Trophoblast cell (in vitro differentiated cells and primary cell): ENCODE measurements at regions not wholly inside any gene's neighbourhood (a gene's known extent, or its start where the extent isn't known, plus 50 kb on each side); places are given as distances from the start of the nearest gene placed in this dataset.

Source experiments
- DNase-seq, 2 donors: peaks; one replicate each; pipeline ENCODE4 v3.0.0-alpha.2; 2016
- H2AFZ ChIP-seq: 2 replicates; pipeline ENCODE4 v1.6.1; 2013; ENCODE audit warnings: low read length, moderate library complexity, mild to moderate bottlenecking; ENCODE audit not compliant: insufficient read depth, poor library complexity
- H2AK5ac ChIP-seq: 2 replicates; pipeline ENCODE4 v1.6.1; 2013; ENCODE audit warnings: mild to moderate bottlenecking, low read length
- H2BK120ac ChIP-seq: 2 replicates; pipeline ENCODE4 v1.6.1; 2013; ENCODE audit warnings: low read length, mild to moderate bottlenecking, moderate library complexity; ENCODE audit not compliant: insufficient read depth, poor library complexity
- H2BK12ac ChIP-seq: 2 replicates; pipeline ENCODE4 v1.6.1; 2013; ENCODE audit warnings: mild to moderate bottlenecking, low read length, moderate library complexity
- H2BK5ac ChIP-seq: 2 replicates; pipeline ENCODE4 v1.6.1; 2013; ENCODE audit warnings: low read length, low read depth, moderate library complexity, mild to moderate bottlenecking; ENCODE audit not compliant: poor library complexity
- H3K14ac ChIP-seq: 2 replicates; pipeline ENCODE4 v1.6.1; 2013; ENCODE audit warnings: mild to moderate bottlenecking, low read length
- H3K18ac ChIP-seq: 2 replicates; pipeline ENCODE4 v1.6.1; 2013; ENCODE audit warnings: mild to moderate bottlenecking, low read length
- H3K23ac ChIP-seq: 2 replicates; pipeline ENCODE4 v1.6.1; 2013; ENCODE audit warnings: low read length
- H3K27ac ChIP-seq: 2 replicates; pipeline ENCODE4 v1.5.1; 2013; ENCODE audit warnings: low read depth, mild to moderate bottlenecking, inconsistent platforms, low read length, moderate library complexity
- H3K27me3 ChIP-seq: 2 replicates; pipeline ENCODE4 v1.6.1; 2013; ENCODE audit warnings: inconsistent platforms, mild to moderate bottlenecking, low read length, moderate library complexity; ENCODE audit not compliant: insufficient read depth
- H3K36me3 ChIP-seq, 2 experiments: 1 replicate in 1 of 2; 2 replicates in 1 of 2; pipeline ENCODE4 v1.6.1; 2013; ENCODE audit warnings: low read length in 2 of 2, mild to moderate bottlenecking in 2 of 2, moderate library complexity in 1 of 2; ENCODE audit not compliant: insufficient read depth in 2 of 2, control insufficient read depth in 1 of 2
- H3K4ac ChIP-seq: 2 replicates; pipeline ENCODE4 v1.6.1; 2013; ENCODE audit warnings: low read depth, mild to moderate bottlenecking, low read length, moderate library complexity
- H3K4me1 ChIP-seq, 2 experiments: 1 replicate in 1 of 2; 2 replicates in 1 of 2; pipeline ENCODE4 v1.6.1; 2013; ENCODE audit warnings: low read length in 2 of 2, mild to moderate bottlenecking in 2 of 2, moderate library complexity in 1 of 2; ENCODE audit not compliant: insufficient read depth in 2 of 2, control insufficient read depth in 1 of 2
- H3K4me2 ChIP-seq: 2 replicates; pipeline ENCODE4 v1.6.1; 2013; ENCODE audit warnings: inconsistent platforms, mild to moderate bottlenecking, low read length, moderate library complexity
- H3K4me3 ChIP-seq: 2 replicates; pipeline ENCODE4 v1.5.1; 2013; ENCODE audit warnings: mild to moderate bottlenecking, low read depth, low read length, inconsistent platforms
- H3K79me1 ChIP-seq: one replicate; pipeline ENCODE4 v1.6.1; 2013; ENCODE audit warnings: low read length
- H3K79me2 ChIP-seq: 2 replicates; pipeline ENCODE4 v1.6.1; 2013; ENCODE audit warnings: low read length, mild to moderate bottlenecking; ENCODE audit not compliant: control insufficient read depth, insufficient read depth, poor library complexity
- H3K9ac ChIP-seq: 2 replicates; pipeline ENCODE4 v1.6.1; 2013; ENCODE audit warnings: mild to moderate bottlenecking, low read length
- H3K9me3 ChIP-seq: 2 replicates; pipeline ENCODE4 v1.6.1; 2013; ENCODE audit warnings: low read depth, mild to moderate bottlenecking, control low read depth, inconsistent platforms, low read length; ENCODE audit not compliant: insufficient read depth
- H4K12ac ChIP-seq: 2 replicates; pipeline ENCODE4 v1.6.1; 2013; ENCODE audit warnings: low read depth, mild to moderate bottlenecking, low read length, moderate library complexity
- H4K8ac ChIP-seq: 2 replicates; pipeline ENCODE4 v1.6.1; 2013; ENCODE audit warnings: low read depth, mild to moderate bottlenecking, low read length, moderate library complexity
- H4K91ac ChIP-seq: one replicate; pipeline ENCODE4 v1.6.1; 2013; ENCODE audit warnings: low read depth, mild to moderate bottlenecking, low read length, moderate library complexity
- WGBS: extraction: QIAGEN DNeasy Blood & Tissue Kit; methylation state at CpG from one replicate; pipeline ENCODE4 v1.1.7; 2013; ENCODE audit warnings: missing lambda C conversion rate; ENCODE audit not compliant: insufficient read length, insufficient coverage; ENCODE audit errors: extremely low coverage; 5-methylcytosine and 5-hydroxymethylcytosine counted together

- H3K36me3 ChIP-seq, result no peaks in the 10 kb centered on the region
- no peaks in the 10 kb centered on the region for H3K79me2 ChIP-seq
- DNase-seq, result no peak
- no peak overlapping the region for H3K4me2 ChIP-seq
- H3K9ac ChIP-seq, result no peak overlapping the region
- H3K27me3 ChIP-seq, result no peaks in the 10 kb centered on the region
- no peaks in the 10 kb centered on the region for H3K79me1 ChIP-seq
- H3K27ac ChIP-seq, result no peak overlapping the region
- H3K18ac ChIP-seq, result no peak overlapping the region
- H2AFZ ChIP-seq, result no peak overlapping the region
- no peak overlapping the region for H3K4me3 ChIP-seq
- no CpG with 5 or more reads among the region's 2 CpGs for WGBS
- no peak overlapping the region for H2BK5ac ChIP-seq
- H4K8ac ChIP-seq, result no peak overlapping the region
- H4K91ac ChIP-seq, result no peak overlapping the region
- no peak overlapping the region for H4K12ac ChIP-seq
- no peak overlapping the region for H3K14ac ChIP-seq
- no peak overlapping the region for H2BK120ac ChIP-seq
- no peak overlapping the region for H3K23ac ChIP-seq
- no peaks in the 10 kb centered on the region for H3K9me3 ChIP-seq
- no peak overlapping the region for H2BK12ac ChIP-seq
- H3K4ac ChIP-seq, result no peak overlapping the region
- peaks cover 0 to under 1% of the 10 kb centered on the region in 2 experiments for H3K4me1 ChIP-seq
- no peak overlapping the region for H2AK5ac ChIP-seq
These were observed 116.9 kb upstream of the KCNK1 start for GRCh38 chr1:233496993-233497392.

DNA sequence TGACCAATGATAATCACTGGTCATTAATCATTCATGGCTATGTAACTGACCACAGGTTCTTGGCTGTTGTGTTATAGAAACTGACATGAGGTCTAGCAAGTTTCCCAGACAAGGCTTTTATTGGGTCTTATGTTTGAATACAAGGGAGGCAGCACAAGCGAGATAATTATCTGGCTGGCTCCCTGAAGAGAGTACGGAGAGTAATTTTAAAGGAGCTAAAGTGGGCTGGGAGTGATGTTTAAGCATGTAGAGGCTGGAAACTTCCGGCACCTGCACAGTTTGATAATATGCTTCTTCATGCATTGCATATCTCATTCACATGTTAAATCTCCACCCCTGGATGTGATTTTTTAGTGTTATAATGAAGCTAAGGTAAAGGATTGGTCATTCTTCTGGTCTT, 116.2 kb upstream of the KCNK1 start:
- H3K27me3 ChIP-seq, result no peaks in the 10 kb centered on the region
- no peak overlapping the region for H2BK120ac ChIP-seq
- H3K18ac ChIP-seq, result no peak overlapping the region
- H3K79me1 ChIP-seq, result no peaks in the 10 kb centered on the region
- H3K9ac ChIP-seq, result no peak overlapping the region
- no CpG with 5 or more reads among the region's 3 CpGs for WGBS
- H3K9me3 ChIP-seq, result no peaks in the 10 kb centered on the region
- H4K12ac ChIP-seq, result no peak overlapping the region
- H2BK12ac ChIP-seq, result no peak overlapping the region
- H3K4me2 ChIP-seq, result no peak overlapping the region
- no peak overlapping the region for H2BK5ac ChIP-seq
- H3K4me1 ChIP-seq, result no peaks in the 10 kb centered on the region
- H3K36me3 ChIP-seq, result no peaks in the 10 kb centered on the region
- H4K8ac ChIP-seq, result no peak overlapping the region
- H2AK5ac ChIP-seq, result no peak overlapping the region
- H3K23ac ChIP-seq, result no peak overlapping the region
- no peak overlapping the region for H2AFZ ChIP-seq
- no peak overlapping the region for H3K4me3 ChIP-seq
- no peaks in the 10 kb centered on the region for H3K79me2 ChIP-seq
- DNase-seq, result no peak
- no peak overlapping the region for H3K27ac ChIP-seq
- H4K91ac ChIP-seq, result no peak overlapping the region
- no peak overlapping the region for H3K14ac ChIP-seq
- H3K4ac ChIP-seq, result no peak overlapping the region

GRCh38 chr1:233500106-233500505, 113.8 kb upstream of the KCNK1 start:
- H3K27me3 ChIP-seq, result no peaks in the 10 kb centered on the region
- no peak overlapping the region for H4K8ac ChIP-seq
- H2AFZ ChIP-seq, result no peak overlapping the region
- no peak overlapping the region for H3K14ac ChIP-seq
- no peak overlapping the region for H3K27ac ChIP-seq
- H2BK12ac ChIP-seq, result no peak overlapping the region
- no peak overlapping the region for H4K91ac ChIP-seq
- H3K79me1 ChIP-seq, result no peaks in the 10 kb centered on the region
- no peak for DNase-seq
- no peak overlapping the region for H3K4me2 ChIP-seq
- H2AK5ac ChIP-seq, result no peak overlapping the region
- no peak overlapping the region for H2BK120ac ChIP-seq
- no peak overlapping the region for H3K4ac ChIP-seq
- H3K79me2 ChIP-seq, result no peaks in the 10 kb centered on the region
- no peak overlapping the region for H4K12ac ChIP-seq
- H3K9me3 ChIP-seq, result no peaks in the 10 kb centered on the region
- no peak overlapping the region for H3K4me3 ChIP-seq
- no CpG with 5 or more reads among the region's 3 CpGs for WGBS
- H2BK5ac ChIP-seq, result no peak overlapping the region
- H3K36me3 ChIP-seq, result no peaks in the 10 kb centered on the region
- no peak overlapping the region for H3K23ac ChIP-seq
- H3K18ac ChIP-seq, result no peak overlapping the region
- no peak overlapping the region for H3K9ac ChIP-seq
- no peaks in the 10 kb centered on the region for H3K4me1 ChIP-seq

DNA sequence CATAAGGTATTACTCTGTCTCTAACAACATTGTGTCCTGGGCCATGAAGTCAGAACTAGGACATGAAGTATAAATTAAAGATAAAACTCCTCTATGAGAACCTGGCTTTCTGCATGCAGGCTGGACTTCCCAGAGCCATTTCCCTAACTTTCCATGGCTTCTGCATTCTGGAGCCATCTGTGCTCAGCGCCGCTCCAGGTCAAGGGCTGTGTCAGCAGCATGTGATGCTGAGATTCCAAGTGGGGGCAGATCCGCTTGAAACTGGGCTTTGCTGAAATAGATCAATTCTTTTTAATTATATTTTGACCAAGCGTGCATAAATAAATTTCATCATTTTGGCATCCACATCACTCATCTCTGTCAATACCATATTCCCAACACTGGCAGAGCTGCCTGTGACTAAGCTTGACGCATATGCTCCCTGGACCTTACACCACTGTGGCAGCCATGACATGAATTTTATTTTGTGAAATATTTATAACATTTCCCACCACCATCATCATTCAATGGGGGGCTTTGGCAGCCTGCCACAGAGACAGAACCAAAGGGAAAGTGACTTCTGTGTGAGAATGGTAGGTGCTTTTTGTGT, 110.4 kb upstream of the KCNK1 start:
- no peak overlapping the region for H4K91ac ChIP-seq
- H3K18ac ChIP-seq, result no peak overlapping the region
- H2BK12ac ChIP-seq, result no peak overlapping the region
- no peak overlapping the region for H3K4ac ChIP-seq
- H3K4me1 ChIP-seq, result no peaks in the 10 kb centered on the region
- H2AK5ac ChIP-seq, result no peak overlapping the region
- H2BK120ac ChIP-seq, result no peak overlapping the region
- H2AFZ ChIP-seq, result no peak overlapping the region
- no peak overlapping the region for H3K4me2 ChIP-seq
- H4K8ac ChIP-seq, result no peak overlapping the region
- H3K23ac ChIP-seq, result no peak overlapping the region
- H3K9me3 ChIP-seq, result no peaks in the 10 kb centered on the region
- H3K79me2 ChIP-seq, result no peaks in the 10 kb centered on the region
- no peak overlapping the region for H4K12ac ChIP-seq
- H3K79me1 ChIP-seq, result no peaks in the 10 kb centered on the region
- no peak overlapping the region for H3K14ac ChIP-seq
- H3K36me3 ChIP-seq, result no peaks in the 10 kb centered on the region
- H3K27me3 ChIP-seq, result no peaks in the 10 kb centered on the region
- H2BK5ac ChIP-seq, result no peak overlapping the region
- H3K4me3 ChIP-seq, result no peak overlapping the region
- no peak for DNase-seq
- H3K9ac ChIP-seq, result no peak overlapping the region
- no peak overlapping the region for H3K27ac ChIP-seq
- WGBS, result no CpG with 5 or more reads among the region's 5 CpGs
